Mesendoderm (in vitro differentiated cells): ENCODE measurements at regions not wholly inside any gene's neighbourhood (a gene's known extent, or its start where the extent isn't known, plus 50 kb on each side); places are given as distances from the start of the nearest gene placed in this dataset.

Experiments
- DNase-seq: peaks from one replicate; pipeline ENCODE4 v3.0.0; 2013
- H2AK5ac ChIP-seq: 2 replicates; pipeline ENCODE4 v1.6.1; 2013; ENCODE audit warnings: low read length, inconsistent platforms
- H2BK120ac ChIP-seq: 2 replicates; pipeline ENCODE4 v1.6.1; 2013; ENCODE audit warnings: low read depth, mild to moderate bottlenecking, low read length, moderate library complexity, mixed read lengths
- H2BK15ac ChIP-seq: replicated peaks from 2 replicates; pipeline ENCODE4 v1.6.1; 2013; ENCODE audit warnings: low read depth, mild to moderate bottlenecking, moderate library complexity
- H2BK5ac ChIP-seq: 2 replicates; pipeline ENCODE4 v1.6.1; 2013; ENCODE audit warnings: low read length, inconsistent platforms
- H3K18ac ChIP-seq: 2 replicates; pipeline ENCODE4 v1.6.1; 2013; ENCODE audit warnings: mild to moderate bottlenecking, low read length, mixed read lengths
- H3K23ac ChIP-seq: one replicate; pipeline ENCODE4 v1.6.1; 2013; ENCODE audit warnings: low read length
- H3K27ac ChIP-seq: 2 replicates; pipeline ENCODE4 v1.5.1; 2013; ENCODE audit warnings: low read depth, mild to moderate bottlenecking, inconsistent platforms, low read length, moderate library complexity
- H3K27me3 ChIP-seq: 2 replicates; pipeline ENCODE4 v1.6.1; 2013; ENCODE audit warnings: low read length, control low read depth, mild to moderate bottlenecking, inconsistent platforms; ENCODE audit not compliant: insufficient read depth, poor library complexity
- H3K36me3 ChIP-seq: 2 replicates; pipeline ENCODE4 v1.6.1; 2013; ENCODE audit warnings: low read length, inconsistent platforms; ENCODE audit not compliant: control insufficient read depth, insufficient read depth
- H3K4ac ChIP-seq: one replicate; pipeline ENCODE4 v1.6.1; 2013; ENCODE audit warnings: low read depth, mild to moderate bottlenecking, low read length, moderate library complexity
- H3K4me1 ChIP-seq: 2 replicates; pipeline ENCODE4 v1.6.1; 2013; ENCODE audit warnings: low read depth, low read length, inconsistent platforms; ENCODE audit not compliant: control insufficient read depth
- H3K4me2 ChIP-seq: 2 replicates; pipeline ENCODE4 v1.6.1; 2013; ENCODE audit warnings: low read length
- H3K4me3 ChIP-seq: 2 replicates; pipeline ENCODE4 v1.5.1; 2013; ENCODE audit warnings: mild to moderate bottlenecking, low read length
- H3K56ac ChIP-seq: one replicate; pipeline ENCODE4 v1.6.1; 2013; ENCODE audit warnings: low read length
- H3K79me1 ChIP-seq: 2 replicates; pipeline ENCODE4 v1.6.1; 2013; ENCODE audit warnings: low read length, inconsistent platforms
- H3K79me2 ChIP-seq: 2 replicates; pipeline ENCODE4 v1.6.1; 2013; ENCODE audit warnings: mild to moderate bottlenecking, low read length; ENCODE audit not compliant: control insufficient read depth, insufficient read depth
- H3K9ac ChIP-seq: 2 replicates; pipeline ENCODE4 v1.6.1; 2013; ENCODE audit warnings: low read length, inconsistent platforms
- H4K5ac ChIP-seq: one replicate; pipeline ENCODE4 v1.6.1; 2013; ENCODE audit warnings: low read length
- H4K8ac ChIP-seq: one replicate; pipeline ENCODE4 v1.6.1; 2013; ENCODE audit warnings: low read depth, mild to moderate bottlenecking, control low read depth, low read length, moderate library complexity
- WGBS: extraction: QIAGEN DNeasy Blood & Tissue Kit; methylation state at CpG from one replicate; pipeline ENCODE4 v1.1.7; 2013; ENCODE audit warnings: low lambda C conversion rate, missing lambda C conversion rate; ENCODE audit not compliant: insufficient coverage; ENCODE audit errors: extremely low coverage; 5-methylcytosine and 5-hydroxymethylcytosine counted together

GRCh38 chr18:11419338-11419737 lies 190.1 kb upstream of the SLC35G4 start:
- Histone ChIP-seq H3K56ac (no peak overlapping the region), H4K5ac (no peak overlapping the region), H3K36me3 (no peaks in the 10 kb centered on the region), H3K27ac (no peak overlapping the region), H3K4me1 (no peaks in the 10 kb centered on the region), H3K4ac (no peak overlapping the region), H3K4me3 (no peak overlapping the region), H2AK5ac (no peak overlapping the region), H3K79me2 (no peaks in the 10 kb centered on the region), H3K79me1 (no peaks in the 10 kb centered on the region), H3K27me3 (no peaks in the 10 kb centered on the region), H2BK5ac (no peak overlapping the region), H2BK120ac (no peak overlapping the region), H2BK15ac (no peak overlapping the region), H3K18ac (no peak overlapping the region), H4K8ac (no peak overlapping the region), H3K23ac (no peak overlapping the region), H3K4me2 (no peak overlapping the region), H3K9ac (no peak overlapping the region)
- DNase-seq: no peak
- WGBS: no CpG with 5 or more reads among the region's 1 CpG

GRCh38 chr18:11412811-11413210 lies 196.6 kb upstream of the SLC35G4 start:
- Histone ChIP-seq H3K27me3 (no peaks in the 10 kb centered on the region), H3K79me2 (no peaks in the 10 kb centered on the region), H3K18ac (no peak overlapping the region), H3K4me3 (no peak overlapping the region), H3K4me1 (no peaks in the 10 kb centered on the region), H3K9ac (no peak overlapping the region), H2BK15ac (no peak overlapping the region), H3K27ac (no peak overlapping the region), H2AK5ac (no peak overlapping the region), H4K5ac (no peak overlapping the region), H3K36me3 (no peaks in the 10 kb centered on the region), H3K23ac (no peak overlapping the region), H4K8ac (no peak overlapping the region), H2BK5ac (no peak overlapping the region), H3K4ac (no peak overlapping the region), H3K4me2 (no peak overlapping the region), H3K56ac (no peak overlapping the region), H3K79me1 (no peaks in the 10 kb centered on the region), H2BK120ac (no peak overlapping the region)
- DNase-seq: no peak
- WGBS: no CpG with 5 or more reads among the region's 5 CpGs

GRCh38 chr18:11411048-11411447 lies 198.3 kb upstream of the SLC35G4 start:
- H3K4ac ChIP-seq: no peak overlapping the region
- H3K4me2 ChIP-seq: no peak overlapping the region
- H3K4me1 ChIP-seq: no peaks in the 10 kb centered on the region
- H3K36me3 ChIP-seq: no peaks in the 10 kb centered on the region
- no peak overlapping the region for H3K18ac ChIP-seq
- no peak overlapping the region for H3K23ac ChIP-seq
- no peak for DNase-seq
- no peak overlapping the region for H2BK120ac ChIP-seq
- no peak overlapping the region for H3K27ac ChIP-seq
- H3K79me2 ChIP-seq: no peaks in the 10 kb centered on the region
- H2BK15ac ChIP-seq: no peak overlapping the region
- H4K5ac ChIP-seq: no peak overlapping the region
- no peaks in the 10 kb centered on the region for H3K79me1 ChIP-seq
- H2BK5ac ChIP-seq: no peak overlapping the region
- no peak overlapping the region for H4K8ac ChIP-seq
- H2AK5ac ChIP-seq: no peak overlapping the region
- no peak overlapping the region for H3K9ac ChIP-seq
- H3K27me3 ChIP-seq: no peaks in the 10 kb centered on the region
- no peak overlapping the region for H3K56ac ChIP-seq
- H3K4me3 ChIP-seq: no peak overlapping the region

GRCh38 chr18:11408555-11409065 lies 200.8 kb upstream of the SLC35G4 start:
- Histone ChIP-seq H3K79me1 (no peaks in the 10 kb centered on the region), H3K9ac (no peak overlapping the region), H4K5ac (no peak overlapping the region), H4K8ac (no peak overlapping the region), H3K4me3 (no peak overlapping the region), H3K56ac (no peak overlapping the region), H3K36me3 (no peaks in the 10 kb centered on the region), H3K79me2 (no peaks in the 10 kb centered on the region), H3K18ac (no peak overlapping the region), H3K4me2 (no peak overlapping the region), H3K4me1 (no peaks in the 10 kb centered on the region), H3K23ac (no peak overlapping the region), H3K4ac (no peak overlapping the region), H2BK15ac (no peak overlapping the region), H2BK120ac (no peak overlapping the region), H2BK5ac (no peak overlapping the region), H2AK5ac (no peak overlapping the region), H3K27ac (no peak overlapping the region), H3K27me3 (no peaks in the 10 kb centered on the region)
- WGBS: no CpG with 5 or more reads among the region's 3 CpGs
- DNase-seq: no peak

- Histone ChIP-seq H3K4ac (no peak overlapping the region), H3K23ac (no peak overlapping the region), H3K79me2 (no peaks in the 10 kb centered on the region), H3K4me3 (no peak overlapping the region), H3K36me3 (no peaks in the 10 kb centered on the region), H3K56ac (no peak overlapping the region), H3K4me2 (no peak overlapping the region), H3K27ac (no peak overlapping the region), H2BK5ac (no peak overlapping the region), H4K5ac (no peak overlapping the region), H3K27me3 (no peaks in the 10 kb centered on the region), H3K4me1 (no peaks in the 10 kb centered on the region), H2BK120ac (no peak overlapping the region), H2BK15ac (no peak overlapping the region), H3K9ac (no peak overlapping the region), H2AK5ac (no peak overlapping the region), H4K8ac (no peak overlapping the region), H3K18ac (no peak overlapping the region), H3K79me1 (no peaks in the 10 kb centered on the region)
- WGBS: no CpG with 5 or more reads among the region's 3 CpGs
- DNase-seq: no peak
These were observed 201.5 kb upstream of the SLC35G4 start for GRCh38 chr18:11407940-11408339.

- Histone ChIP-seq H3K36me3 (no peaks in the 10 kb centered on the region), H2AK5ac (no peak overlapping the region), H3K4me3 (no peak overlapping the region), H3K4ac (no peak overlapping the region), H4K5ac (no peak overlapping the region), H2BK5ac (no peak overlapping the region), H3K79me1 (no peaks in the 10 kb centered on the region), H3K23ac (no peak overlapping the region), H3K27me3 (no peaks in the 10 kb centered on the region), H3K4me1 (no peaks in the 10 kb centered on the region), H3K9ac (no peak overlapping the region), H3K79me2 (no peaks in the 10 kb centered on the region), H2BK15ac (no peak overlapping the region), H2BK120ac (no peak overlapping the region), H3K27ac (no peak overlapping the region), H3K18ac (no peak overlapping the region), H4K8ac (no peak overlapping the region), H3K56ac (no peak overlapping the region), H3K4me2 (no peak overlapping the region)
- no CpG with 5 or more reads among the region's 5 CpGs for WGBS
- no peak for DNase-seq
These were observed 203.6 kb upstream of the SLC35G4 start for GRCh38 chr18:11405804-11406203.
